Stimulated activated CD8-positive, alpha-beta memory T cell treated with anti-CD3 and anti-CD28 coated beads, Interleukin-4, amount 100 ng/mL, for 48 hours (primary cell): ENCODE measurements at regions not wholly inside any gene's neighbourhood (a gene's known extent, or its start where the extent isn't known, plus 50 kb on each side); places are given as distances from the start of the nearest gene placed in this dataset.
"Not testable (repeated sequence)": the region's sequence is repeated elsewhere in the genome, so short reads cannot be mapped to it uniquely, and the experiment has no call there.

Experiments
- DNase-seq: peaks from one replicate; pipeline ENCODE4 v3.0.0-alpha.2; 2020

- DNase-seq = no peak
Observed at GRCh38 chr7:48992816-48993215, 68.5 kb downstream of the CDC14C start.

GRCh38 chr7:49001610-49002033 lies 77.3 kb downstream of the CDC14C start:
- peak; percentile 23 for DNase-seq

- DNase-seq = no peak
Observed at GRCh38 chr7:49010717-49011116, 86.4 kb downstream of the CDC14C start.

GRCh38 chr7:49014870-49015269 lies 90.5 kb downstream of the CDC14C start:
- DNase-seq = no peak

GRCh38 chr7:49020145-49020544 lies 95.8 kb downstream of the CDC14C start:
- no peak for DNase-seq

GRCh38 chr7:49022448-49022847 lies 98.1 kb downstream of the CDC14C start:
- DNase-seq = no peak

- DNase-seq = no peak
Observed at GRCh38 chr7:49023345-49024328, 99.3 kb downstream of the CDC14C start.

GRCh38 chr7:49030221-49030620 lies 105.9 kb downstream of the CDC14C start:
- no peak for DNase-seq

- not testable (repeated sequence) for DNase-seq
Observed at GRCh38 chr7:49033140-49033539, 108.8 kb downstream of the CDC14C start.

- no peak for DNase-seq
Observed at GRCh38 chr7:49037346-49038210, 113.2 kb downstream of the CDC14C start.

GRCh38 chr7:49038821-49039358 lies 114.5 kb downstream of the CDC14C start:
- no peak for DNase-seq

- no peak for DNase-seq
Observed at GRCh38 chr7:49060743-49061142, 136.4 kb downstream of the CDC14C start.

GRCh38 chr7:49074538-49074937 lies 150.2 kb downstream of the CDC14C start:
- DNase-seq = no peak

GRCh38 chr7:49080896-49081475 lies 156.6 kb downstream of the CDC14C start:
- no peak for DNase-seq

GRCh38 chr7:49088017-49088416 lies 163.7 kb downstream of the CDC14C start:
- DNase-seq = no peak

- DNase-seq = no peak
Observed at GRCh38 chr7:49089717-49090116, 165.4 kb downstream of the CDC14C start.

- no peak for DNase-seq
Observed at GRCh38 chr7:49091089-49091488, 166.7 kb downstream of the CDC14C start.

GRCh38 chr7:49091519-49091918 lies 167.2 kb downstream of the CDC14C start:
- DNase-seq = no peak

GRCh38 chr7:49093218-49093617 lies 168.9 kb downstream of the CDC14C start:
- DNase-seq = no peak

GRCh38 chr7:49094866-49095265 lies 170.5 kb downstream of the CDC14C start:
- no peak for DNase-seq

- no peak for DNase-seq
Observed at GRCh38 chr7:49099587-49100326, 175.4 kb downstream of the CDC14C start.
